Epithelial cell of prostate (primary cell): ENCODE measurements at regions not wholly inside any gene's neighbourhood (a gene's known extent, or its start where the extent isn't known, plus 50 kb on each side); places are given as distances from the start of the nearest gene placed in this dataset.
A peak's percentile ranks its signal among the peaks of the same experiment; 100 is the strongest.

Source experiments
- DNase-seq: peaks from one replicate; pipeline ENCODE4 v3.0.0-alpha.2; 2011; ENCODE audit warnings: low read depth, low spot score
- H3K27ac ChIP-seq: fragments of 450-650 bp; 2 replicates; pipeline ENCODE4 v1.5.1; 2017; ENCODE audit warnings: mild to moderate bottlenecking

- no peak for DNase-seq
These were observed 966.1 kb upstream of the SORCS1 start for GRCh38 chr10:108130575-108130974.

GRCh38 chr10:108112218-108112617, 947.7 kb upstream of the SORCS1 start:
- H3K27ac ChIP-seq: no peak overlapping the region
- no peak for DNase-seq

More at GRCh38 chr10:108130575-108130974, 966.1 kb upstream of the SORCS1 start:
- no peak overlapping the region for H3K27ac ChIP-seq

GRCh38 chr10:108104551-108105156, 940.1 kb upstream of the SORCS1 start:
- DNase-seq: no peak
- no peak overlapping the region for H3K27ac ChIP-seq

GRCh38 chr10:108097258-108097657, 932.8 kb upstream of the SORCS1 start:
- DNase-seq: no peak
- H3K27ac ChIP-seq: no peak overlapping the region

- DNase-seq: no peak
- no peak overlapping the region for H3K27ac ChIP-seq
These were observed 931.7 kb upstream of the SORCS1 start for GRCh38 chr10:108095932-108096925.

- H3K27ac ChIP-seq: no peak overlapping the region
- peak; percentile 6 for DNase-seq
These were observed 926.1 kb upstream of the SORCS1 start for GRCh38 chr10:108090476-108091215.

GRCh38 chr10:108086502-108086901, 922.0 kb upstream of the SORCS1 start:
- H3K27ac ChIP-seq: no peak overlapping the region
- DNase-seq: no peak

- no peak for DNase-seq
- H3K27ac ChIP-seq: no peak overlapping the region
These were observed 918.1 kb upstream of the SORCS1 start for GRCh38 chr10:108082596-108082995.

- DNase-seq: no peak
- H3K27ac ChIP-seq: no peak overlapping the region
These were observed 913.8 kb upstream of the SORCS1 start for GRCh38 chr10:108078263-108078662.

GRCh38 chr10:108072466-108072865, 908.0 kb upstream of the SORCS1 start:
- no peak for DNase-seq
- no peak overlapping the region for H3K27ac ChIP-seq

GRCh38 chr10:108070789-108071188, 906.3 kb upstream of the SORCS1 start:
- H3K27ac ChIP-seq: no peak overlapping the region
- no peak for DNase-seq

- no peak overlapping the region for H3K27ac ChIP-seq
- DNase-seq: no peak
These were observed 904.6 kb upstream of the SORCS1 start for GRCh38 chr10:108069096-108069495.

GRCh38 chr10:108064746-108065260, 900.3 kb upstream of the SORCS1 start:
- H3K27ac ChIP-seq: no peak overlapping the region
- DNase-seq: no peak

- H3K27ac ChIP-seq: no peak overlapping the region
- DNase-seq: no peak
These were observed 895.7 kb upstream of the SORCS1 start for GRCh38 chr10:108060246-108060645.

GRCh38 chr10:108055506-108055905, 891.0 kb upstream of the SORCS1 start:
- no peak overlapping the region for H3K27ac ChIP-seq
- no peak for DNase-seq

GRCh38 chr10:108052981-108053380, 888.5 kb upstream of the SORCS1 start:
- peak overlapping the region; percentile 69 for H3K27ac ChIP-seq
- DNase-seq: no peak

GRCh38 chr10:108051218-108051617, 886.7 kb upstream of the SORCS1 start:
- no peak overlapping the region for H3K27ac ChIP-seq
- DNase-seq: no peak

- DNase-seq: no peak
- no peak overlapping the region for H3K27ac ChIP-seq
These were observed 886.1 kb upstream of the SORCS1 start for GRCh38 chr10:108050626-108051025.

- DNase-seq: no peak
- H3K27ac ChIP-seq: no peak overlapping the region
These were observed 885.2 kb upstream of the SORCS1 start for GRCh38 chr10:108049668-108050067.

GRCh38 chr10:108048898-108049297, 884.4 kb upstream of the SORCS1 start:
- H3K27ac ChIP-seq: no peak overlapping the region
- no peak for DNase-seq
